Transverse colon (tissue), 4 donors: ENCODE measurements at regions not wholly inside any gene's neighbourhood (a gene's known extent, or its start where the extent isn't known, plus 50 kb on each side); places are given as distances from the start of the nearest gene placed in this dataset.

Experiments
- CTCF ChIP-seq, 5 experiments: fragments of 200-600 bp in 3 of 5; fragments of 450-650 bp in 2 of 5; sonication (generic) in 3 of 5; IDR thresholded peaks; 1 replicate in 2 of 5; 2 replicates in 3 of 5; pipeline ENCODE4 v1.5.1; 2016 to 2017; ENCODE audit warnings: antibody characterized with exemption in 5 of 5, inconsistent platforms in 3 of 5, mild to moderate bottlenecking in 2 of 5, moderate library complexity in 1 of 5
- EP300 ChIP-seq: sonication (generic); formaldehyde crosslinking; IDR thresholded peaks from one replicate; pipeline ENCODE4 v1.6.1; 2017; ENCODE audit warnings: antibody characterized with exemption, low read depth
- POLR2A ChIP-seq: fragments of 450-650 bp; IDR thresholded peaks from one replicate; pipeline ENCODE4 v1.6.1; 2016; ENCODE audit warnings: antibody characterized with exemption, mild to moderate bottlenecking, moderate library complexity
- POLR2AphosphoS5 ChIP-seq, 3 donors: sonication (generic); formaldehyde crosslinking; IDR thresholded peaks; one replicate each; pipeline ENCODE4 v1.6.1; 2016; ENCODE audit warnings: antibody characterized with exemption in 3 of 3

GRCh38 chrX:131853440-131853839, 169.7 kb upstream of the STK26 start:
- TF ChIP-seq CTCF (IDR thresholded peaks at IDR 0.05) (no peak), POLR2A (no peak), EP300 (no peak), POLR2AphosphoS5 (IDR thresholded peaks at IDR 0.05) (no peak)
